MM.1S (cell line): ENCODE measurements at regions not wholly inside any gene's neighbourhood (a gene's known extent, or its start where the extent isn't known, plus 50 kb on each side); places are given as distances from the start of the nearest gene placed in this dataset.

Experiments used
- DNase-seq: peaks from one replicate; pipeline ENCODE4 v3.0.0-alpha.2; 2015
- H2AFZ ChIP-seq: fragments of 300-600 bp; sonication (generic); 2 replicates; pipeline ENCODE4 v1.6.0; 2016; ENCODE audit warnings: antibody characterized with exemption, low read length
- H3F3A ChIP-seq: fragments of 300-600 bp; sonication (generic); 2 replicates; pipeline ENCODE4 v1.6.1; 2016; ENCODE audit warnings: mild to moderate bottlenecking, antibody characterized with exemption, low read length, moderate library complexity, mixed read lengths; ENCODE audit not compliant: insufficient read depth
- H3K27ac ChIP-seq: fragments of 300-600 bp; sonication (generic); 2 replicates; pipeline ENCODE4 v1.5.1; 2016; ENCODE audit warnings: mild to moderate bottlenecking, low read length
- H3K27me3 ChIP-seq: fragments of 300-600 bp; sonication (generic); replicated peaks from 2 replicates; pipeline ENCODE4 v1.6.0; 2016; ENCODE audit warnings: low read length; ENCODE audit not compliant: insufficient read depth
- H3K36me3 ChIP-seq: fragments of 300-600 bp; sonication (generic); replicated peaks from 2 replicates; pipeline ENCODE4 v1.6.1; 2016; ENCODE audit warnings: mild to moderate bottlenecking, low read length, mixed read lengths; ENCODE audit not compliant: insufficient read depth
- H3K4me1 ChIP-seq: fragments of 300-600 bp; sonication (generic); 2 replicates; pipeline ENCODE4 v1.6.1; 2016; ENCODE audit warnings: low read length, mixed read lengths
- H3K4me2 ChIP-seq: fragments of 300-600 bp; sonication (generic); 2 replicates; pipeline ENCODE4 v1.6.0; 2016; ENCODE audit warnings: low read depth, low read length
- H3K4me3 ChIP-seq: fragments of 300-600 bp; sonication (generic); 2 replicates; pipeline ENCODE4 v1.5.1; 2016; ENCODE audit warnings: low read length, mixed read lengths
- H3K79me2 ChIP-seq: fragments of 300-600 bp; sonication (generic); 2 replicates; pipeline ENCODE4 v1.6.1; 2016; ENCODE audit warnings: mixed run types, low read length, mixed read lengths
- H3K9ac ChIP-seq: fragments of 300-600 bp; sonication (generic); 2 replicates; pipeline ENCODE4 v1.6.1; 2016; ENCODE audit warnings: low read length, mixed read lengths
- H3K9me2 ChIP-seq: fragments of 300-600 bp; sonication (generic); replicated peaks from 2 replicates; pipeline ENCODE4 v1.6.1; 2016; ENCODE audit warnings: mild to moderate bottlenecking, low read length, mixed read lengths; ENCODE audit not compliant: insufficient read depth
- H3K9me3 ChIP-seq: fragments of 300-600 bp; sonication (generic); replicated peaks from 2 replicates; pipeline ENCODE4 v1.6.1; 2016; ENCODE audit warnings: mild to moderate bottlenecking, low read length, mixed read lengths; ENCODE audit not compliant: insufficient read depth
- H4K20me1 ChIP-seq: fragments of 300-600 bp; sonication (generic); 2 replicates; pipeline ENCODE4 v1.6.1; 2016; ENCODE audit warnings: mild to moderate bottlenecking, low read length, moderate library complexity, mixed read lengths; ENCODE audit not compliant: insufficient read depth
- EZH2 ChIP-seq: fragments of 300-600 bp; sonication (generic); optimal IDR thresholded peaks from 2 replicates; pipeline ENCODE3; 2017; ENCODE audit warnings: low read depth, mild to moderate bottlenecking, antibody characterized with exemption, low read length, mixed read lengths
- EZH2phosphoT487 ChIP-seq: fragments of 300-600 bp; sonication (generic); IDR thresholded peaks from 2 replicates; pipeline ENCODE4 v1.6.1; 2018; ENCODE audit warnings: antibody characterized with exemption, low read length
- TF ChIP-seq, protein P1 (sequence below): fragments of 300-600 bp; sonication (generic); IDR thresholded peaks from 2 replicates; pipeline ENCODE4 v1.5.1; 2016; ENCODE audit warnings: antibody characterized with exemption, low read length, mixed read lengths

DNA sequence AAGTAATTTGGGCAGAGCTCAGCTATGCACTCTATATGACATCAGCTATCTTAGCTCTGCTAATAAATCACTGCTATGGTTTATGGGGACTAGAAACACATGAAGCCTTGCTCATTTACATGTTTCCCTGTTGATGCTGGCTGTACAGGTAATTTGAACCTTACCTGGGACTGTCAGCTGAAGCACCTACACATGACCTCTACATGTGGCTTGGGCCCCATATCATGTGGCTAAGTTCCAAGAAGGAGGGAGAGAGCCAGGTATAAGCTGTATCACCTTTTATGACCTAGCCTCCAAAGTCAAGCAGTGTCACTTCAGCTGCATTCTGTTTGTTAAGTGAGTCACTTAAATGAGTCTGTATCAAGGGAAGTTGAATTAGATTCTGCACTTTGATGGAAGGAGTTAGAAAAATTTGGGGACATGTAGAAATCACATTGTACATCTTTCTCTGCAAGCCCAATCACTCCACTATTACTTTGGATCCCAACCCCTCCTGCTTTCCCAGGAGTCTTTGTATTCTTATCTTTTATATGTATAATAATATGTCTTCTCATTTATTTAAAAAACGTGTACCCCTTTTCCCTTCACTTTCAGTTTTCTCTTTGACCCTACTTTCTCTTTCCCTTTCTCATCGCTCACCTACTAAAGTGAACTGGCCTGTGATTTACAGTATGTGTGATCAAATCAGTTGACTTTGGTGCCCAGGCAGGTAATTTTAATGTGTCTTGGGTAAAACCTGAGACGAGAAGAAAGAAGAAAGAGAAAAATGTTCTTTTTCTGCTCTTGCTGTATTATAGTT lies 53.4 kb upstream of the PRKACB start:
- no peaks in the 10 kb centered on the region for H3K9me2 ChIP-seq
- H3K27me3 ChIP-seq = no peaks in the 10 kb centered on the region
- H3F3A ChIP-seq = no peaks in the 10 kb centered on the region
- no peaks in the 10 kb centered on the region for H3K9me3 ChIP-seq
- H4K20me1 ChIP-seq = no peaks in the 10 kb centered on the region
- no peaks in the 10 kb centered on the region for H3K36me3 ChIP-seq
- H2AFZ ChIP-seq = no peak overlapping the region
- no peak overlapping the region for H3K27ac ChIP-seq
- H3K4me3 ChIP-seq = no peak overlapping the region
- H3K9ac ChIP-seq = no peak overlapping the region
- peak; percentile 24 for DNase-seq
- H3K4me1 ChIP-seq = no peaks in the 10 kb centered on the region
- TF ChIP-seq EZH2phosphoT487 (no peak), EZH2 (no peak)
- TF ChIP-seq, protein P1, sequence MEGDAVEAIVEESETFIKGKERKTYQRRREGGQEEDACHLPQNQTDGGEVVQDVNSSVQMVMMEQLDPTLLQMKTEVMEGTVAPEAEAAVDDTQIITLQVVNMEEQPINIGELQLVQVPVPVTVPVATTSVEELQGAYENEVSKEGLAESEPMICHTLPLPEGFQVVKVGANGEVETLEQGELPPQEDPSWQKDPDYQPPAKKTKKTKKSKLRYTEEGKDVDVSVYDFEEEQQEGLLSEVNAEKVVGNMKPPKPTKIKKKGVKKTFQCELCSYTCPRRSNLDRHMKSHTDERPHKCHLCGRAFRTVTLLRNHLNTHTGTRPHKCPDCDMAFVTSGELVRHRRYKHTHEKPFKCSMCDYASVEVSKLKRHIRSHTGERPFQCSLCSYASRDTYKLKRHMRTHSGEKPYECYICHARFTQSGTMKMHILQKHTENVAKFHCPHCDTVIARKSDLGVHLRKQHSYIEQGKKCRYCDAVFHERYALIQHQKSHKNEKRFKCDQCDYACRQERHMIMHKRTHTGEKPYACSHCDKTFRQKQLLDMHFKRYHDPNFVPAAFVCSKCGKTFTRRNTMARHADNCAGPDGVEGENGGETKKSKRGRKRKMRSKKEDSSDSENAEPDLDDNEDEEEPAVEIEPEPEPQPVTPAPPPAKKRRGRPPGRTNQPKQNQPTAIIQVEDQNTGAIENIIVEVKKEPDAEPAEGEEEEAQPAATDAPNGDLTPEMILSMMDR = no peak
- 0 out of 2 replicates have a peak overlapping the region, but pooled peaks have one; percentile 21 for H3K4me2 ChIP-seq
- H3K79me2 ChIP-seq = no peaks in the 10 kb centered on the region

DNA sequence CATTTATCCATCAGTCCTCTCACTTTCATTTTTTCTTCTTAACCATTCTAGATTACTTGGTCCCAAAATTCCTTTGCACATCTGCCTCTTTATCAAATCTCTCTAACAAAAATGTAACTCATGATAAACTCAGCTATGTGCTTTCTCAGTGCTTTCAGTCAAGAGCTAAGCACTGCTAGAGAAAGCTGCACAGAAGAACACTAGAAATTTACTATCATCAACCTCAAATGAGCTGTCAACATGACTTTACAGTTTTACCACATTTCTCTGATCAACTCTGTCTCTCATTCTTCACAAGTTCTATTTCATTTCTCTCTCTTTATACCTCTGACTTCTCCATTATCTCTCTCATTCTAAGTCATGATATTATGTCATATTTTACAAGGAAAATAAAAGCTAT lies 54.2 kb upstream of the PRKACB start:
- Histone ChIP-seq H3K4me1 (no peaks in the 10 kb centered on the region), H3K27ac (no peak overlapping the region)

DNA sequence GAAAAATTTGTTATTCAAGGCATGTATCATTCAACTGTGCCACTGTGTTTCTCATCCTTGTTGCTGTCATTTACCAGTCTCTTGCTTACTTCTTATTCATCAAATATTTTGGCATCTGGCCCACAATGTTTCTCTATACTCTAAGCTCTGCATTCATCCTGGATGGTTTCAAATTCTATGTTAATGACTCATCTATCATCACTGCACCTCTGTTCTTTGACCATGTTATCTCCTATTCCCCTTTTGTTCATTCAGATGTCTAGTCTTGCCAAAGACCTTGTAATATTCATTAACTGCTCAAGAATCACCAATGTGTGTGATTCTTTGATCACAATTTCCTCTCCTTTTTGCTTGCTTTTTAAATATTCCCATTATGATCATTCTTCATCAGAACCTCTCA lies 54.6 kb upstream of the PRKACB start:
- H3K9me3 ChIP-seq = no peaks in the 10 kb centered on the region
- no peaks in the 10 kb centered on the region for H3K36me3 ChIP-seq
- H3K79me2 ChIP-seq = no peaks in the 10 kb centered on the region
- H3K27me3 ChIP-seq = no peaks in the 10 kb centered on the region
- TF ChIP-seq, protein P1 = no peak
- TF ChIP-seq EZH2phosphoT487 = no peak
- no peak for TF ChIP-seq EZH2
- no peak overlapping the region for H2AFZ ChIP-seq
- no peak overlapping the region for H3K4me2 ChIP-seq
- H3K27ac ChIP-seq = no peak overlapping the region
- no peaks in the 10 kb centered on the region for H3F3A ChIP-seq
- DNase-seq = no peak
- H3K9ac ChIP-seq = no peak overlapping the region
- no peaks in the 10 kb centered on the region for H3K4me1 ChIP-seq
- no peaks in the 10 kb centered on the region for H3K9me2 ChIP-seq
- H4K20me1 ChIP-seq = no peaks in the 10 kb centered on the region
- H3K4me3 ChIP-seq = no peak overlapping the region

More for the DNA sequence above, 54.2 kb upstream of the PRKACB start:
- no peak overlapping the region for H3K4me3 ChIP-seq
- no peak overlapping the region for H2AFZ ChIP-seq
- no peaks in the 10 kb centered on the region for H3K9me2 ChIP-seq
- H3K27me3 ChIP-seq = no peaks in the 10 kb centered on the region
- H4K20me1 ChIP-seq = no peaks in the 10 kb centered on the region
- H3K4me2 ChIP-seq = no peak overlapping the region
- H3K9ac ChIP-seq = no peak overlapping the region
- no peaks in the 10 kb centered on the region for H3F3A ChIP-seq
- DNase-seq = no peak
- no peaks in the 10 kb centered on the region for H3K36me3 ChIP-seq
- no peaks in the 10 kb centered on the region for H3K9me3 ChIP-seq
- TF ChIP-seq, protein P1 = no peak
- TF ChIP-seq EZH2phosphoT487 (no peak), EZH2 (no peak)
- no peaks in the 10 kb centered on the region for H3K79me2 ChIP-seq
